ENCODE measurements at regions not wholly inside any gene's neighbourhood (a gene's known extent, or its start where the extent isn't known, plus 50 kb on each side); places are given as distances from the start of the nearest gene placed in this dataset.
A peak's percentile ranks its signal among the peaks of the same experiment; 100 is the strongest.

DNA sequence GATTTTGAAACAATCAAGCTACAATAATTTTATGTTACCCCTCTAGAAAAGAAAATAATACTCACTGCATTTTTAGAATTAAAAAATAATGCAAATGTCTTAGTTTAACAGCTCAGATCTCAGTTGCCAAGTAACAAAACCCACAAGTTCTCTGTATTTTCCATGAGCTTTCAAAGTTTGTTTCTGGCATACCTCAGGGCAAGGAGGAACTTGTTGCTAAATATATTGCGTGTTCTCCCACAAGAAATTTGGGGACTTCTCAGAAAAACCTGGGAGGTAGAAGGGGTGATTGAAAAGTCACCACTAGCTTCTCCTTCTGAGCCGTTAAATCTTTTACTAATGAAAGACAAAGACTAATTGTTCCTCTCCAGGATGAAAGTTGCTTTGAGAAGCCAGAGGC lies 236.8 kb upstream of the MARCKS start:
- no peak for DNase-seq
- Mint-ChIP-seq H3K9me3 (no peaks in the 10 kb centered on the region), H3K4me3 (no peak overlapping the region), H3K4me1 (no peaks in the 10 kb centered on the region), H3K36me3 (no peaks in the 10 kb centered on the region), H3K27me3 (ENCODE audit: low read depth in 3 of 3) (no peaks in the 10 kb centered on the region), H3K27ac (no peak overlapping the region)

DNA sequence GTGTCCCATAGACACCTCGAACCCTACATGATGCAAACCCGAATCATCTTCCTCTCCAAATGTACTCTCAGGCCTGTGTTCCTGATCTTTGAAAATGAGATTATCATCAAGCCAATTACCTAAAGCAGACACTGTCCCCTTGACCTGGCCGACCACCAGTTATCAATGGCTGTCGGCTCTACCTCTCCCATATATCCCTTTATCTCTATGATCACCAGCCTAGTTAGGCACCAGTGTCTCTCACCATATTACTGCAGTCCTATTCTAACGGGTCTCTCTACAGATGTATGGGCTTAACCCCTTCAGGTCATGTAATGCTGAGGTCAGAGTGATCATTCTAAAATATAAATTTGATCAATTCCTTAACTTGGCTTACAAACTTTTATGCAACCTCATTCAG lies 234.9 kb upstream of the MARCKS start:
- Mint-ChIP-seq H3K36me3 (no peaks in the 10 kb centered on the region), H3K4me1 (no peaks in the 10 kb centered on the region), H3K4me3 (no peak overlapping the region), H3K27me3 (ENCODE audit: low read depth in 3 of 3) (no peaks in the 10 kb centered on the region), H3K27ac (no peak overlapping the region), H3K9me3 (peaks cover 0 to 2% (median 0%) of the 10 kb centered on the region in 6 donors)
- no peak for DNase-seq

DNA sequence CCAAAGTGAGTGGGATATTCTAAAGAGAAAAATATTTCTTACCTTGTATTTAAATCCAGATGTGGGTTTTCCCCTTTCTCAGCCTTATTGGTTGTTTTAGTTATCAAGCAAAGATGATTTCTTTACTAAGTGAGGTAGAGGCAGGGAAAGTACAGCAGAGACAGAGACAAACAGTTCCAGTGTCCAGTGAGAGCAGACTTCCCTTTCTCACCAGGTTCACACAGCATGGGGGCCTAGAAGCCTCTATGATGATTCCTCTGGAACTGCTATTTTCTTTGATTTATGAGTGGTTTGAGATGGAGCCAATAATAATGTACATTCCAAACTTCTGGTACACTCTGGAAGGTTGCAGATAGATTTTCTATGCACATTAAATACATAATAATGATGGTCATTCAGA lies 234.0 kb upstream of the MARCKS start:
- no peak overlapping the region for H3K27ac Mint-ChIP-seq
- no peaks in the 10 kb centered on the region for H3K36me3 Mint-ChIP-seq
- H3K4me1 Mint-ChIP-seq, result no peaks in the 10 kb centered on the region
- no peaks in the 10 kb centered on the region for H3K27me3 Mint-ChIP-seq (ENCODE audit: low read depth in 3 of 3)
- peaks cover 0 to 2% (median 0%) of the 10 kb centered on the region in 6 donors for H3K9me3 Mint-ChIP-seq
- DNase-seq, result no peak
- no peak overlapping the region for H3K4me3 Mint-ChIP-seq

- no peaks in the 10 kb centered on the region for H3K36me3 Mint-ChIP-seq
- peaks cover 0 to 2% (median 0%) of the 10 kb centered on the region in 6 donors for H3K9me3 Mint-ChIP-seq
- DNase-seq, result no peak
- H3K27ac Mint-ChIP-seq, result no peak overlapping the region
- no peak overlapping the region for H3K4me3 Mint-ChIP-seq
- peaks cover 0 to 1% (median 0%) of the 10 kb centered on the region in 3 donors for H3K27me3 Mint-ChIP-seq (ENCODE audit: low read depth in 3 of 3)
- H3K4me1 Mint-ChIP-seq, result peaks cover 0 to 3% of the 10 kb centered on the region in 2 donors
Measured at GRCh38 chr6:113625850-113626249, 231.3 kb upstream of the MARCKS start.

DNA sequence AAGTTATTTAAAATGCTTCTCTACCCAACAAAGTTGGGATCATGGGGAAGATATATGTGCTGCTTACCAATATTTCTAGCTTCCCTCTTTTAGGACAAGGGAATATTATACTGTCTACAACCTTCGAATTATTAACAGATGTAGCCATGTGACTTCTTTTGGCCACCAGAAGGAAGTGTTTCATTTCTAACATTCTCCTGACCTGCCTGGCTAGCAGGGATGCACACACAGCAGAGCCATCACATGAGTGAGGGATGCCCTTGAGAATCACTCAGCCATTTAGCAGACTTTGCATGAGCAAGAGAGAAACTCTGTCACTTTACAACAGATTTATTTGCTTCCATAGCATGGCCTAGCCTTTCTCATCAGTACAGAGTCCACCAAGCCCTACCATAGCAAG lies 230.7 kb upstream of the MARCKS start:
- Mint-ChIP-seq H3K36me3 (no peaks in the 10 kb centered on the region), H3K4me3 (no peak overlapping the region), H3K27me3 (ENCODE audit: low read depth in 3 of 3) (peaks cover 0 to 2% (median 0%) of the 10 kb centered on the region in 3 donors), H3K9me3 (peaks cover 0 to 2% (median 0%) of the 10 kb centered on the region in 6 donors), H3K4me1 (peaks cover 0 to 8% of the 10 kb centered on the region in 2 donors), H3K27ac (no peak overlapping the region)
- no peak for DNase-seq

DNA sequence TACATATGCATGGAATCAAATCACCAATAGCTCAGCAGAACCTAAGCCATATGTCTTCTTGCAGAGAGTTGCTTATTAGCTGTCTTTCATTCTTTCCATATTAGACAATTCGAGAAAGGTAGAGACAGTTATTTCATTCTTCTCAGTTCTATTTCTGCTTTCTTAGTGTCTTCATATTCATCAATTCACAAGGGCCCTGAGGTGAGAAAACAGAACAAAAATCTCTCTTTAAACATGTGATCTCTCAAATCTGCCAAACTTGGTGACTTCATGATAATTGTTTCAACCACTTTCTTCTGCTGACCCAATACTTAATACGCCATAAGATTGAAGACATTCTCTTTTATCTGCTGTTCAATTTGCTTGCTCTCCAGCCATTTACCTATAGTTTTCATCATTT lies 229.7 kb upstream of the MARCKS start:
- Mint-ChIP-seq H3K4me1 (peaks cover 0 to 8% of the 10 kb centered on the region in 2 donors), H3K27me3 (ENCODE audit: low read depth in 3 of 3) (peaks cover 0 to 2% (median 0%) of the 10 kb centered on the region in 3 donors), H3K9me3 (peaks cover 0 to 2% (median 0%) of the 10 kb centered on the region in 6 donors), H3K36me3 (no peaks in the 10 kb centered on the region), H3K4me3 (no peak overlapping the region), H3K27ac (no peak overlapping the region)
- no peak for DNase-seq

GRCh38 chr6:113629256-113629655 lies 227.9 kb upstream of the MARCKS start:
- H3K27ac Mint-ChIP-seq, result no peak overlapping the region
- H3K4me3 Mint-ChIP-seq, result no peak overlapping the region
- peaks cover 0 to 8% of the 10 kb centered on the region in 2 donors for H3K4me1 Mint-ChIP-seq
- H3K36me3 Mint-ChIP-seq, result no peaks in the 10 kb centered on the region
- H3K9me3 Mint-ChIP-seq, result peaks cover 0 to 2% (median 0%) of the 10 kb centered on the region in 6 donors
- peaks cover 0 to 2% (median 0%) of the 10 kb centered on the region in 3 donors for H3K27me3 Mint-ChIP-seq (ENCODE audit: low read depth in 3 of 3)
- DNase-seq, result no peak

DNA sequence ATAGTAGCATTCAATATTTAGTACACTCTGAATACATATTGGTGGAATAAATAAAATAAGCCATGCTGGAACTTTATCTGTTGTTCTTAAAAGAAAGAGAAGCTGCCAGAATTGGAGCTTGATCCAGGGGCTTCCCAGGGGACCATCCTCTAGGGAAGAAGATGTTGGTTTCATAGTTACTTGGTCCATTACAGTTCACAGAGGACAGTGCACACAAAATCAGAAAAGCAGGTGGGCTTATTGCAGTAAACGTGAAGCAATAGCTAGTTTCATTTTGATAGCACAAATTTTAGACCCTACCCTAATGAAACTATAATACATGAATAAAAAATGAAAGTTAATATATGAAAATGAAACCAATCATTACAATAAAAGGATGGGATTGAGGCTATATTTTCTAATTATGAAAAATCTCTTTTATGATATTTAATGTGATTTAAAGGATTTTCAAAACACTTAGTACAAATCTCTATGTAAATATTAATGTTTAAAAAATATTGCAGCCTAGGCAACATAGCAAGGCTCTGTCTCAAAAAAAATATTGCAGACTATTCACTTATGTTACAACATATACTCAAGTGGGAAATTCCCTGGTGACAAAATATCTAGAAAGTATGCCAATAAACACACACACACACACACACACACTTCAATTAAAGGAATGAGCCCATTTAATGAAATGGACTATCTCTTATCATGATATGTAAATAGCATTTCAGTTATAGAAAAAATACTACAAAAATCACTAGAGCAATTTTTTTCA lies 227.0 kb upstream of the MARCKS start:
- Mint-ChIP-seq H3K27ac (no peak overlapping the region), H3K9me3 (peaks cover 0 to 2% (median 0%) of the 10 kb centered on the region in 6 donors), H3K4me3 (no peak overlapping the region), H3K27me3 (ENCODE audit: low read depth in 3 of 3) (peaks cover 0 to 2% (median 0%) of the 10 kb centered on the region in 3 donors), H3K4me1 (peaks cover 0 to 8% of the 10 kb centered on the region in 2 donors), H3K36me3 (no peaks in the 10 kb centered on the region)
- no peak for DNase-seq

- DNase-seq, result peak in 1 of 3 donors; percentile 6
- H3K27ac Mint-ChIP-seq, result peak overlapping the region in 2 of 6 donors; percentile 10 to 83
- H3K36me3 Mint-ChIP-seq, result no peaks in the 10 kb centered on the region
- peaks cover 0 to 2% (median 0%) of the 10 kb centered on the region in 6 donors for H3K9me3 Mint-ChIP-seq
- H3K4me1 Mint-ChIP-seq, result peaks cover 0 to 8% of the 10 kb centered on the region in 2 donors
- peak overlapping the region in 1 of 5 donors; percentile 70 for H3K4me3 Mint-ChIP-seq
- peaks cover 0 to 2% (median 0%) of the 10 kb centered on the region in 3 donors for H3K27me3 Mint-ChIP-seq (ENCODE audit: low read depth in 3 of 3)
Measured at GRCh38 chr6:113630738-113631535, 226.2 kb upstream of the MARCKS start.

GRCh38 chr6:113631666-113632065 lies 225.5 kb upstream of the MARCKS start:
- Mint-ChIP-seq H3K27me3 (ENCODE audit: low read depth in 3 of 3) (peaks cover 0 to 3% (median 2%) of the 10 kb centered on the region in 3 donors), H3K4me1 (peaks cover 0 to 8% of the 10 kb centered on the region in 2 donors), H3K36me3 (no peaks in the 10 kb centered on the region), H3K4me3 (no peak overlapping the region), H3K27ac (no peak overlapping the region), H3K9me3 (peaks cover 0 to 2% (median 0%) of the 10 kb centered on the region in 6 donors)
- no peak for DNase-seq

GRCh38 chr6:113632220-113632864 lies 224.8 kb upstream of the MARCKS start:
- peaks cover 0 to 8% of the 10 kb centered on the region in 2 donors for H3K4me1 Mint-ChIP-seq

DNA sequence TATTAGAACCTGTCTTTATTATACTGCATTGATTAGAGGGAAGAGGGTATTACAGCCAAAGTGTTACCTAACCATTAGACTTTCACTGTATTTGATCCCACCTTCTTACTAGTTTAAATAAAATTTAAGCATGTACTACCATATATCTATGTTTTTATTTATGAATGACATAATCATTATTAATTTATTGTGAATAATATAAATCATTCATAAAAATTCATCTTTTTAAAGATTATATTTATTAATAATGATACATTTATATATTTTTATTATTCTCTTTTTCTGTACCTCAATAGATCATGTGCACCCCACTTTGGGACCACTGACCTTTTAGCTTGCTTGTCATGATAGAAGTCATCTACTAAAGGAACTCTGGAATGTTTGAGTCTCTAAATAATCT lies 223.5 kb upstream of the MARCKS start:
- Mint-ChIP-seq H3K27me3 (ENCODE audit: low read depth in 3 of 3) (peaks cover 0 to 4% (median 2%) of the 10 kb centered on the region in 3 donors), H3K9me3 (peaks cover 0 to 5% (median 0%) of the 10 kb centered on the region in 6 donors), H3K27ac (no peak overlapping the region), H3K36me3 (no peaks in the 10 kb centered on the region), H3K4me1 (peaks cover 0 to 8% of the 10 kb centered on the region in 2 donors), H3K4me3 (no peak overlapping the region)
- DNase-seq, result no peak

More at GRCh38 chr6:113632220-113632864, 224.8 kb upstream of the MARCKS start:
- H3K4me3 Mint-ChIP-seq, result peak overlapping the region in 1 of 5 donors; percentile 15
- H3K27me3 Mint-ChIP-seq (ENCODE audit: low read depth in 3 of 3), result peaks cover 0 to 3% (median 2%) of the 10 kb centered on the region in 3 donors
- no peak overlapping the region for H3K27ac Mint-ChIP-seq
- H3K36me3 Mint-ChIP-seq, result no peaks in the 10 kb centered on the region
- H3K9me3 Mint-ChIP-seq, result no peaks in the 10 kb centered on the region
- no peak for DNase-seq

- Mint-ChIP-seq H3K4me1 (peaks cover 0 to 8% of the 10 kb centered on the region in 2 donors), H3K36me3 (no peaks in the 10 kb centered on the region), H3K27me3 (ENCODE audit: low read depth in 3 of 3) (peaks cover 0 to 4% (median 2%) of the 10 kb centered on the region in 3 donors), H3K27ac (no peak overlapping the region), H3K9me3 (peaks cover 0 to 5% (median 0%) of the 10 kb centered on the region in 6 donors), H3K4me3 (no peak overlapping the region)
- DNase-seq, result no peak
Measured at GRCh38 chr6:113634352-113635163, 222.6 kb upstream of the MARCKS start.

All from immature natural killer cell (primary cell).